ENCODE measurements at regions not wholly inside any gene's neighbourhood (a gene's known extent, or its start where the extent isn't known, plus 50 kb on each side); places are given as distances from the start of the nearest gene placed in this dataset.

DNA sequence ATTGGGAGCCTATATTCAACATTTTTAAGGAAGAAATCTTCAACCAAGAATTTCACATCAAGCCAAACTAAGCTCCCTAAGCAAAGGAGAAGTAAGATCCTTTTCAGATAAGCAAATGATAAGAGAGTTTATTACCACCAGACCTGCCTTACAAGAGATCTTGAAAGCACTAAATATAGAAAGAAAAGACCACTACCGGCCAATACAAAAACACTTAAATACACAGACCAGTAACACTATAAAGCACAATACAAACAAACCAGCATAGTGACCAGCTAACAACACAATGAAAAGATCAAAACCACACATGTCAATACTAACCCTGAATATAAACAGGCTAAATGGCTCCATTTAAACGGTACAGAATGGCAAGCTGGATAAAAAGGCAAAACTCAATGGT lies 165.4 kb downstream of the MRPL39 start:
- H4K8ac ChIP-seq (ENCODE audit: extremely low read depth, insufficient read depth, low read length), result no peak overlapping the region
- no peak overlapping the region for H4K91ac ChIP-seq (replicated peaks; ENCODE audit: insufficient read length, low read length)
- no peak overlapping the region for H3K18ac ChIP-seq (ENCODE audit: extremely low read depth, low read length)
- H3K4me3 ChIP-seq (ENCODE audit: extremely low read depth in 1 of 4, insufficient read depth in 2 of 4, low read depth in 3 of 4, low read length in 4 of 4), result no peak overlapping the region
- no peak overlapping the region for H2BK120ac ChIP-seq (replicated peaks; ENCODE audit: low read depth, low read length)
- H3K4me1 ChIP-seq (replicated peaks in 1 of 4; ENCODE audit: control insufficient read depth in 3 of 4, insufficient read depth in 4 of 4, low read length in 3 of 4), result no peaks in the 10 kb centered on the region
- H2AFZ ChIP-seq (ENCODE audit: low read length), result no peak overlapping the region
- no peaks in the 10 kb centered on the region for H3K9me3 ChIP-seq (ENCODE audit: insufficient read depth in 2 of 2, low read depth in 1 of 2, low read length in 1 of 2)
- ChIA-PET CTCF (ENCODE audit: partially characterized antibody) (interaction anchor here (1.0 kb wide), 1 partner anchor 19 kb away, joined by 3 read pairs; no protein-coding TSS in a partner anchor), POLR2A (ENCODE audit: partially characterized antibody) (no interaction called here)
- no peaks in the 10 kb centered on the region for H3K79me2 ChIP-seq (ENCODE audit: control insufficient read depth in 1 of 2, insufficient read depth in 2 of 2, low read length in 2 of 2)
- no peak overlapping the region for H2AK5ac ChIP-seq (ENCODE audit: low read depth, low read length)
- H3K36me3 ChIP-seq (ENCODE audit: control insufficient read depth in 2 of 4, insufficient read depth in 4 of 4, low read length in 3 of 4), result no peaks in the 10 kb centered on the region
- no peak overlapping the region for H3K9ac ChIP-seq (replicated peaks in 1 of 4; ENCODE audit: extremely low read depth in 1 of 4, low read depth in 3 of 4, low read length in 3 of 4)
- H3K23ac ChIP-seq (ENCODE audit: insufficient read length), result no peak overlapping the region
- no peak overlapping the region for H3K4ac ChIP-seq (replicated peaks; ENCODE audit: insufficient read length, low read depth, low read length)
- H4K5ac ChIP-seq (ENCODE audit: insufficient read length, low read depth, low read length), result no peak overlapping the region
- no peak overlapping the region for H3K14ac ChIP-seq (ENCODE audit: insufficient read length)
- H2BK15ac ChIP-seq (ENCODE audit: low read length), result no peak overlapping the region
- H3K56ac ChIP-seq (replicated peaks; ENCODE audit: insufficient read length, low read depth, low read length), result no peak overlapping the region
- no peaks in the 10 kb centered on the region for H4K20me1 ChIP-seq (replicated peaks in 1 of 2; ENCODE audit: control insufficient read depth in 1 of 2, insufficient read depth in 2 of 2, low read length in 2 of 2)
- H3K27me3 ChIP-seq (replicated peaks in 1 of 4; ENCODE audit: control insufficient read depth in 3 of 4, extremely low read depth in 1 of 4, insufficient read depth in 3 of 4, low read length in 3 of 4), result no peaks in the 10 kb centered on the region; a peak in 1 of 7 replicates
- DNase-seq (ENCODE audit: low read depth in 1 of 2, low spot score in 2 of 2), result no peak
- no peaks in the 10 kb centered on the region for H3K23me2 ChIP-seq (ENCODE audit: low read depth, low read length)
- H2BK12ac ChIP-seq (ENCODE audit: low read depth, low read length), result no peak overlapping the region
- WGBS, 2 experiments (ENCODE audit: extremely low coverage in 1 of 2, insufficient coverage in 1 of 2, insufficient read length in 1 of 2, insufficient replicate concordance in 2 of 2, low coverage in 1 of 2, low lambda C conversion rate in 2 of 2, missing lambda C conversion rate in 1 of 2), result 80% methylated on average over 2 of the region's 2 CpGs; no CpG with 5 or more reads in 1 of the 2 experiments
- H3K27ac ChIP-seq (ENCODE audit: low read depth, low read length), result no peak overlapping the region
- H2BK20ac ChIP-seq (ENCODE audit: low read length), result no peak overlapping the region
- H3K4me2 ChIP-seq (ENCODE audit: insufficient read depth in 1 of 2, low read depth in 2 of 2, low read length in 2 of 2), result no peak overlapping the region
- no peaks in the 10 kb centered on the region for H3K79me1 ChIP-seq (ENCODE audit: low read depth, low read length)
- TF ChIP-seq, protein P1, sequence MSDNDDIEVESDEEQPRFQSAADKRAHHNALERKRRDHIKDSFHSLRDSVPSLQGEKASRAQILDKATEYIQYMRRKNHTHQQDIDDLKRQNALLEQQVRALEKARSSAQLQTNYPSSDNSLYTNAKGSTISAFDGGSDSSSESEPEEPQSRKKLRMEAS (IDR thresholded peaks at IDR 0.05), result no peak
- no peak for TF ChIP-seq JUND (IDR thresholded peaks at IDR 0.05; ENCODE audit: low read length)
- TF ChIP-seq SP2 (IDR thresholded peaks at IDR 0.05; ENCODE audit: low read length), result no peak
- TF ChIP-seq HDAC6 (IDR thresholded peaks at IDR 0.05; ENCODE audit: low read depth, low read length), result no peak
- TF ChIP-seq BACH1 (IDR thresholded peaks at IDR 0.05; ENCODE audit: low read length), result no peak
- no peak for FAIRE-seq
- no peak overlapping the region for H2BK5ac ChIP-seq (ENCODE audit: low read depth, low read length)
